Gastroesophageal sphincter (tissue), 3 donors: ENCODE measurements at regions not wholly inside any gene's neighbourhood (a gene's known extent, or its start where the extent isn't known, plus 50 kb on each side); places are given as distances from the start of the nearest gene placed in this dataset.

Source experiments
- EP300 ChIP-seq: sonication (generic); formaldehyde crosslinking; IDR thresholded peaks from one replicate; pipeline ENCODE4 v1.6.1; 2017; ENCODE audit warnings: antibody characterized with exemption, mild to moderate bottlenecking
- POLR2A ChIP-seq, 2 donors: fragments of 450-650 bp; IDR thresholded peaks; one replicate each; pipeline ENCODE4 v1.6.1; 2017; ENCODE audit warnings: antibody characterized with exemption in 2 of 2, mild to moderate bottlenecking in 2 of 2, moderate library complexity in 1 of 2
- POLR2AphosphoS5 ChIP-seq: sonication (generic); formaldehyde crosslinking; IDR thresholded peaks from one replicate; pipeline ENCODE4 v1.6.1; 2017; ENCODE audit warnings: antibody characterized with exemption
- TF ChIP-seq, protein P1 (sequence below), 4 experiments: fragments of 200-600 bp in 2 of 4; fragments of 450-650 bp in 2 of 4; sonication (generic) in 1 of 4; IDR thresholded peaks; one replicate each; pipeline ENCODE4 v1.5.1; 2017 to 2019; ENCODE audit warnings: antibody characterized with exemption in 4 of 4, mild to moderate bottlenecking in 2 of 4, moderate library complexity in 2 of 4

GRCh38 chr20:40782043-40782368 lies 93.0 kb upstream of the MAFB start:
- TF ChIP-seq, protein P1, sequence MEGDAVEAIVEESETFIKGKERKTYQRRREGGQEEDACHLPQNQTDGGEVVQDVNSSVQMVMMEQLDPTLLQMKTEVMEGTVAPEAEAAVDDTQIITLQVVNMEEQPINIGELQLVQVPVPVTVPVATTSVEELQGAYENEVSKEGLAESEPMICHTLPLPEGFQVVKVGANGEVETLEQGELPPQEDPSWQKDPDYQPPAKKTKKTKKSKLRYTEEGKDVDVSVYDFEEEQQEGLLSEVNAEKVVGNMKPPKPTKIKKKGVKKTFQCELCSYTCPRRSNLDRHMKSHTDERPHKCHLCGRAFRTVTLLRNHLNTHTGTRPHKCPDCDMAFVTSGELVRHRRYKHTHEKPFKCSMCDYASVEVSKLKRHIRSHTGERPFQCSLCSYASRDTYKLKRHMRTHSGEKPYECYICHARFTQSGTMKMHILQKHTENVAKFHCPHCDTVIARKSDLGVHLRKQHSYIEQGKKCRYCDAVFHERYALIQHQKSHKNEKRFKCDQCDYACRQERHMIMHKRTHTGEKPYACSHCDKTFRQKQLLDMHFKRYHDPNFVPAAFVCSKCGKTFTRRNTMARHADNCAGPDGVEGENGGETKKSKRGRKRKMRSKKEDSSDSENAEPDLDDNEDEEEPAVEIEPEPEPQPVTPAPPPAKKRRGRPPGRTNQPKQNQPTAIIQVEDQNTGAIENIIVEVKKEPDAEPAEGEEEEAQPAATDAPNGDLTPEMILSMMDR (IDR thresholded peaks at IDR 0.05), result no peak
- TF ChIP-seq POLR2A (IDR thresholded peaks at IDR 0.05), result no peak
- TF ChIP-seq POLR2AphosphoS5, result no peak
- TF ChIP-seq EP300, result no peak
